ENCODE measurements at regions not wholly inside any gene's neighbourhood (a gene's known extent, or its start where the extent isn't known, plus 50 kb on each side); places are given as distances from the start of the nearest gene placed in this dataset.

DNA sequence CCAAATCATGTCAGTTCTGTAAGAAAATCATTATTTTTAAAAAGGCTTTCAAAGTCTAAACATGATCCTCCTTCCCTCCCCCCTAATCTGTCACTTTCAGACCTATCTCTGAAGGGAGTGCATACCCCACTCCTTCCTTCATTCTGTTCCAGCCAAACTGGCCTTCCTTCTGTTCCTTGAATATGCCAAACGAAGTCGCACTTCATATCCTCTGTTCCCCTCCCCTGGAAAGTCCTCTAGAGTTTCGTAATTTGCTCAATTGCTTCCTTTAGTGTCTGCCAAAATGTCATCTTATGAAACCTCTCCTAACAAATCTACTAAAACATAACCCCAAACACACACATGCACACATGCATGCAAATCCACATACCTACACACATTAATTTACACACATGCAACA, 69.5 kb upstream of the TUSC7 start:
- DNase-seq, result no peak

- DNase-seq, result no peak
Measured at GRCh38 chr3:116643001-116643400, 66.6 kb upstream of the TUSC7 start.

- no peak for DNase-seq
Measured at GRCh38 chr3:116647996-116648395, 61.6 kb upstream of the TUSC7 start.

Data from NCI-H2171 (cell line).